MCF 10A (cell line): ENCODE measurements at regions not wholly inside any gene's neighbourhood (a gene's known extent, or its start where the extent isn't known, plus 50 kb on each side); places are given as distances from the start of the nearest gene placed in this dataset.

Experiments used
- BruUV-seq: library from RNA; stranded (reverse); fragments of 400-500 nt; replicated peaks from 2 replicates; lab custom pipeline; 2021; lab: Mats Ljungman, UMichigan
- CTCF ChIA-PET: fragments of 300-600 bp; sonication (Branson Sonifier 250); formaldehyde crosslinking; extraction: SDS; loops from one replicate; lab custom pipeline; 2021; ENCODE audit warnings: antibody characterized with exemption, inconsistent platforms; lab: Yijun Ruan, JAX
- POLR2A ChIA-PET: fragments of 300-600, 350-650 bp; sonication (Branson Sonifier 250); formaldehyde crosslinking; extraction: SDS; loops from one replicate; lab custom pipeline; 2020; ENCODE audit warnings: antibody characterized with exemption, inconsistent platforms; lab: Yijun Ruan, JAX
- DNase-seq: peaks from one replicate; pipeline ENCODE4 v3.0.0-alpha.2; 2018; ENCODE audit not compliant: unreplicated experiment
- H3K27ac Mint-ChIP-seq: one replicate; pipeline ENCODE4 v1.8.0; 2022; ENCODE audit warnings: mild to moderate bottlenecking, low read depth, mixed read lengths; ENCODE audit not compliant: unreplicated experiment
- H3K27me3 Mint-ChIP-seq: one replicate; pipeline ENCODE4 v1.8.0; 2022; ENCODE audit warnings: mixed read lengths; ENCODE audit not compliant: insufficient read depth, unreplicated experiment
- H3K36me3 Mint-ChIP-seq: one replicate; pipeline ENCODE4 v1.8.0; 2022; ENCODE audit warnings: mild to moderate bottlenecking, moderate library complexity, mixed read lengths; ENCODE audit not compliant: insufficient read depth, unreplicated experiment
- H3K4me1 Mint-ChIP-seq: one replicate; pipeline ENCODE4 v1.8.0; 2022; ENCODE audit warnings: mixed read lengths; ENCODE audit not compliant: insufficient read depth, unreplicated experiment
- H3K4me3 Mint-ChIP-seq: one replicate; pipeline ENCODE4 v1.8.0; 2022; ENCODE audit warnings: mild to moderate bottlenecking, moderate library complexity, mixed read lengths; ENCODE audit not compliant: unreplicated experiment
- H3K9me3 Mint-ChIP-seq: one replicate; pipeline ENCODE4 v1.8.0; 2022; ENCODE audit warnings: mixed read lengths; ENCODE audit not compliant: unreplicated experiment
- intact Hi-C: fragments of 100-400 bp; cut with micrococcal nuclease; formaldehyde crosslinking; loops from 2 replicates; pipeline ENCODE4 v1.14.1; 2022
- TF ChIP-seq, protein P1 (sequence below): fragments of 200-600 bp; IDR thresholded peaks from one replicate; pipeline ENCODE4 v1.8.0; 2022; ENCODE audit warnings: antibody characterized with exemption, mild to moderate bottlenecking; ENCODE audit not compliant: unreplicated experiment

DNA sequence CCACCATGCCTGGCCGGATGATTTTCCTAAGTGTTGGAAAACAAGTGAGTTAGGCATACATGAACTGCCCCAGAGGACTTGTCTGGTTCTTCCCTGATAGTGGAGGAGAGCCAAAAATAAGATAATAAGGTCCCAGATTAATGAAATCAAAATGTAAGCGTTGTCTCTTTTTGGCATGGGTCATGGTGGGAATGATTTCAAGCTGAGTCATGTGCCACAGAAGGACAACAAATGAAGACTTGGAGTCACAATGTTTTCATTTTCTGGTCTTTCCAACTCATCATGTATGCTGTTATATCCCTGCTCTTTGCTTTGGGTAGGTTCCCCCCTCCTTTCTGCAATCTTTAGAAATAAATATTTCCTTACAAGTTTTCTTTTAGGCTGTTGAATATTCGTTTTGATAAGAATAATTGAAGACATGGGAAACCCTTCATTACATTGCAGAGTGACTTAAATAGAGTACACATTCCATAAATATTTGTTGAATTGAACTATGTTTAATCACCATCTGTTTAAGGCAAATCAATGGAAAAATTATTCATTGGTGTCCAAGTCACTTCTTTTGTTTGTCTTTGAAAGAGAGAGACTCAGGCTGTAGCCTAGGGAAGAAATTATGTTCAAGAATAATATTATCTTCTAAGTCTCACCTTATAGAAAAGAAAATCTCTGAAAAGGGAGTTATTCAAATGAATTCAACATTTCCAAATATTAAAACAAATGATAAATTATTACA lies 196.3 kb downstream of the CSNK1G3 start:
- H3K4me3 Mint-ChIP-seq, result peak overlapping the region; percentile 10
- H3K27ac Mint-ChIP-seq, result peak overlapping the region; percentile 95
- intact Hi-C loops, result no loop called here
- no peaks in the 10 kb centered on the region for H3K27me3 Mint-ChIP-seq
- peak; percentile 87 for DNase-seq
- POLR2A ChIA-PET, result interaction anchor here (0.6 to 2.1 kb wide), 2 partner anchors 9 to 13 kb away, joined by 3 to 7 read pairs; no protein-coding TSS in a partner anchor
- peaks cover 5% of the 10 kb centered on the region for H3K36me3 Mint-ChIP-seq
- TF ChIP-seq, protein P1, sequence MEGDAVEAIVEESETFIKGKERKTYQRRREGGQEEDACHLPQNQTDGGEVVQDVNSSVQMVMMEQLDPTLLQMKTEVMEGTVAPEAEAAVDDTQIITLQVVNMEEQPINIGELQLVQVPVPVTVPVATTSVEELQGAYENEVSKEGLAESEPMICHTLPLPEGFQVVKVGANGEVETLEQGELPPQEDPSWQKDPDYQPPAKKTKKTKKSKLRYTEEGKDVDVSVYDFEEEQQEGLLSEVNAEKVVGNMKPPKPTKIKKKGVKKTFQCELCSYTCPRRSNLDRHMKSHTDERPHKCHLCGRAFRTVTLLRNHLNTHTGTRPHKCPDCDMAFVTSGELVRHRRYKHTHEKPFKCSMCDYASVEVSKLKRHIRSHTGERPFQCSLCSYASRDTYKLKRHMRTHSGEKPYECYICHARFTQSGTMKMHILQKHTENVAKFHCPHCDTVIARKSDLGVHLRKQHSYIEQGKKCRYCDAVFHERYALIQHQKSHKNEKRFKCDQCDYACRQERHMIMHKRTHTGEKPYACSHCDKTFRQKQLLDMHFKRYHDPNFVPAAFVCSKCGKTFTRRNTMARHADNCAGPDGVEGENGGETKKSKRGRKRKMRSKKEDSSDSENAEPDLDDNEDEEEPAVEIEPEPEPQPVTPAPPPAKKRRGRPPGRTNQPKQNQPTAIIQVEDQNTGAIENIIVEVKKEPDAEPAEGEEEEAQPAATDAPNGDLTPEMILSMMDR, result no peak
- BruUV-seq, result no TSS peak
- CTCF ChIA-PET, result no interaction called here
- H3K9me3 Mint-ChIP-seq, result peaks cover 20% of the 10 kb centered on the region
- peaks cover 42% of the 10 kb centered on the region for H3K4me1 Mint-ChIP-seq

DNA sequence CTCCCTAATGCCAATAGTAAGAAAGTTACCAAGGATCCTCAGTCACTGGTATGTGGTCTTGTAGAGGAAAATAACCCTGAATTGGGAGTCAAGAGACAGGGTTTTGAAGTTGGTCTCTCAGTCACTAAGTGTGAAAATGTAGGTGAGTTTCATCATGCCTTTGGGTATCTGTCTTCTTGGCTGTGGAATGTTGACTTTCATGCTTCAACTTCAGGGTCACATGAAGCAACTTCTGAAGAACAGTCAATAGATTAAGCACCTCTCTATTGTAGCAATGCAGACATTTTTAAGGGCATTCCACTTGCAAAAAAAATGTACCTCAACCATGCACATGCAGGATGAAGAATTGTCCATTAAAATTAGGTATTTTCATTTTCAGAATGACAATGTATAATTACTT lies 194.6 kb downstream of the CSNK1G3 start:
- Mint-ChIP-seq H3K27me3 (no peaks in the 10 kb centered on the region), H3K4me3 (peak overlapping the region; percentile 18), H3K27ac (peak overlapping the region; percentile 95), H3K9me3 (peaks cover 15% of the 10 kb centered on the region), H3K4me1 (peaks cover 44% of the 10 kb centered on the region), H3K36me3 (peaks cover 5% of the 10 kb centered on the region)
- no peak for DNase-seq
- CTCF ChIA-PET, result interaction anchor here (0.6 kb wide), 1 partner anchor 879 kb away, joined by 3 read pairs; no protein-coding TSS in a partner anchor
- POLR2A ChIA-PET, result interaction anchor here (0.7 kb wide), 1 partner anchor 901 kb away, joined by 3 read pairs; no protein-coding TSS in a partner anchor
- TF ChIP-seq, protein P1, result no peak
- BruUV-seq, result no TSS peak
- intact Hi-C loops, result no loop called here

DNA sequence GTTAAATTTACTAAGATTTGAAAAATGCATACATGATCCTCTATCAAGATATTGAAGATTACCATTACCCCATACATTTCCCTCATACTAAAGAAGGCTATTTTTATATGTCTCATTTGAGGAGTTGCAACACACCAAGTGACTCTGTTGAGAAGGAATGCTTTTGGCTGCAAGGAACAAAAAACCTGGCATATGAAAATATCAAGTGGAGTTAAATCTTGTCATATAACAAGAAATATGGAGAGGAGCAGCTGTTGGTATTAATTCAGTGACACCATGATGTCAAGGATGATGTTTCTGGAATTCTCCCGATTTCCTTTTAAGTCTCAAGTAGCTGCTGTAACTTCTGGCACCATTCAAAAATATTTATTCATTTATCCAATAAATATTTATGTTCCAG lies 193.8 kb downstream of the CSNK1G3 start:
- POLR2A ChIA-PET, result interaction anchor here (0.6 to 1.1 kb wide), 2 partner anchors 35 to 1119 kb away, joined by 3 to 4 read pairs; no protein-coding TSS in a partner anchor
- no peak overlapping the region for H3K4me3 Mint-ChIP-seq
- TF ChIP-seq, protein P1, result no peak
- no peaks in the 10 kb centered on the region for H3K27me3 Mint-ChIP-seq
- no TSS peak for BruUV-seq
- H3K4me1 Mint-ChIP-seq, result peaks cover 51% of the 10 kb centered on the region
- peaks cover 10% of the 10 kb centered on the region for H3K9me3 Mint-ChIP-seq
- peak; percentile 84 for DNase-seq
- H3K36me3 Mint-ChIP-seq, result peaks cover 5% of the 10 kb centered on the region
- peak overlapping the region; percentile 95 for H3K27ac Mint-ChIP-seq
- intact Hi-C loops, result no loop called here
- CTCF ChIA-PET, result interaction anchor here (0.5 kb wide), 1 partner anchor 570 kb away, joined by 3 read pairs; no protein-coding TSS in a partner anchor

DNA sequence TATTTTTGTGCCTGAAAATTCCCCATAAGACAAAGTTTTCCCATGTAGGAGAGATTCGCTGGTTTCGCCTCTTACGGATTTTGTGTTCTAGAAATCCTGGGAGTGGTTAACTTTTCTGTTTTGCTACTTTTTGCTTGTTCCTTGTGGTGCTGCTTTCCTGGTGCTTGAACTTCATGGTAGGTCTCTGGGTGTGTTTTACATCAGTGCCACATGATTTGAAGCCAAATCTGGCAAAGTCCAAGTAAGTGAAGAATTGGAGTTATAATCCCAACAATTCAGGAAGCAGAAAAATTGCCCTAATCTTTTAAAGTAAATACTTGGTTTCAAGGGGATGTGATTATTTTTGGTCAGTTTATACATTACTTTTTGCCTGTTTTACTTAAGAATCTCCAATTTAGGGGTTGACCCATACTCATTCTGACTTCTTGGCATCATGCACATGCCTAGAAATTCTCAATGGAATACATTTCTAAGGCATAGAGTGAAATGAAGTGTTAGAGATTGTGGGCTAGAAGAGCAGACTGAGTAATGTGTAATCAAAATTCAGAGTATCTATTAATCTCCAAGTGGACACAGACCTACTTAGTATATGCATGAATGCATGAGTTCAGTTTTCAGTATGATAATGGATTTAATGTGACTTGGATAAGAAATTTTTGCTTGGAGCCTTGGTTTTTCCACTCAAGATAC lies 189.7 kb downstream of the CSNK1G3 start:
- ChIA-PET POLR2A (interaction anchor here (1.0 kb wide), 1 partner anchor 181 kb away, joined by 3 read pairs; no protein-coding TSS in a partner anchor), CTCF (interaction anchor here (0.6 kb wide), 1 partner anchor 184 kb away, joined by 3 read pairs; no protein-coding TSS in a partner anchor)
- peak overlapping the region; percentile 88 for H3K27ac Mint-ChIP-seq

More for the DNA sequence above, 189.7 kb downstream of the CSNK1G3 start:
- Mint-ChIP-seq H3K9me3 (peaks cover under 1% of the 10 kb centered on the region), H3K4me1 (peaks cover 41% of the 10 kb centered on the region), H3K27me3 (no peaks in the 10 kb centered on the region), H3K4me3 (no peak overlapping the region), H3K36me3 (no peaks in the 10 kb centered on the region)
- DNase-seq, result no peak
- BruUV-seq, result no TSS peak
- TF ChIP-seq, protein P1, result no peak
- intact Hi-C loops, result no loop called here
